Neuronal stem cell (in vitro differentiated cells): ENCODE measurements at regions not wholly inside any gene's neighbourhood (a gene's known extent, or its start where the extent isn't known, plus 50 kb on each side); places are given as distances from the start of the nearest gene placed in this dataset.

Experiments
- DNase-seq: peaks from one replicate; pipeline ENCODE4 v3.0.0-alpha.2; 2013; ENCODE audit warnings: low spot score
- H2AFZ ChIP-seq: one replicate; pipeline ENCODE4 v1.6.1; 2013; ENCODE audit warnings: mild to moderate bottlenecking, low read length, inconsistent platforms
- H2AK5ac ChIP-seq: 2 replicates; pipeline ENCODE4 v1.6.1; 2013; ENCODE audit warnings: low read depth, mild to moderate bottlenecking, inconsistent platforms, low read length, moderate library complexity, mixed read lengths
- H2BK120ac ChIP-seq: 2 replicates; pipeline ENCODE4 v1.6.1; 2013; ENCODE audit warnings: low read depth, mild to moderate bottlenecking, inconsistent platforms, low read length, moderate library complexity, mixed read lengths
- H2BK12ac ChIP-seq: one replicate; pipeline ENCODE4 v1.6.1; 2013; ENCODE audit warnings: low read length, inconsistent platforms
- H2BK15ac ChIP-seq: 2 replicates; pipeline ENCODE4 v1.6.1; 2013; ENCODE audit warnings: mild to moderate bottlenecking, low read length, inconsistent platforms, mixed read lengths
- H2BK5ac ChIP-seq: one replicate; pipeline ENCODE4 v1.6.1; 2013; ENCODE audit warnings: inconsistent platforms, mild to moderate bottlenecking, low read length, moderate library complexity
- H3K14ac ChIP-seq: one replicate; pipeline ENCODE4 v1.6.1; 2013; ENCODE audit warnings: low read length, inconsistent platforms
- H3K18ac ChIP-seq: 2 replicates; pipeline ENCODE4 v1.6.1; 2013; ENCODE audit warnings: low read length, inconsistent platforms
- H3K23ac ChIP-seq: 2 replicates; pipeline ENCODE4 v1.6.1; 2013; ENCODE audit warnings: low read depth, mild to moderate bottlenecking, mixed read lengths, low read length, inconsistent platforms; ENCODE audit not compliant: poor library complexity
- H3K27ac ChIP-seq: replicated peaks from 3 replicates; pipeline ENCODE4 v1.5.1; 2013; ENCODE audit warnings: low read length, inconsistent platforms
- H3K27me3 ChIP-seq, 3 experiments: 2 replicates each; pipeline ENCODE4 v1.6.1; 2013; ENCODE audit warnings: low read length in 3 of 3, mild to moderate bottlenecking in 2 of 3, inconsistent platforms in 1 of 3, low read depth in 1 of 3, mixed read lengths in 1 of 3, moderate library complexity in 1 of 3; ENCODE audit not compliant: control insufficient read depth in 3 of 3, insufficient read depth in 3 of 3
- H3K36me3 ChIP-seq, 2 donors: replicated peaks in 1 of 2; 2 replicates each; pipeline ENCODE4 v1.6.1; 2013; ENCODE audit warnings: low read length in 2 of 2; ENCODE audit not compliant: control insufficient read depth in 2 of 2, insufficient read depth in 2 of 2
- H3K4ac ChIP-seq: 2 replicates; pipeline ENCODE4 v1.6.1; 2013; ENCODE audit warnings: inconsistent platforms, mild to moderate bottlenecking, low read length, moderate library complexity
- H3K4me1 ChIP-seq, 2 donors: 1 replicate in 1 of 2; 2 replicates in 1 of 2; pipeline ENCODE4 v1.6.1; 2013; ENCODE audit warnings: low read length in 2 of 2, low read depth in 1 of 2; ENCODE audit not compliant: control insufficient read depth in 2 of 2, insufficient read depth in 1 of 2
- H3K4me2 ChIP-seq: one replicate; pipeline ENCODE4 v1.6.1; 2013; ENCODE audit warnings: mild to moderate bottlenecking, low read length, inconsistent platforms; ENCODE audit not compliant: insufficient read depth, poor library complexity, severe bottlenecking
- H3K4me3 ChIP-seq, 2 donors: 2 replicates each; pipeline ENCODE4 v1.5.1; 2013; ENCODE audit warnings: low read length in 2 of 2, mild to moderate bottlenecking in 2 of 2, inconsistent platforms in 1 of 2, moderate library complexity in 1 of 2
- H3K79me1 ChIP-seq: one replicate; pipeline ENCODE4 v1.6.1; 2013; ENCODE audit warnings: low read depth, mild to moderate bottlenecking, inconsistent platforms, low read length, moderate library complexity
- H3K9ac ChIP-seq: one replicate; pipeline ENCODE4 v1.6.1; 2013; ENCODE audit warnings: mild to moderate bottlenecking, low read depth, low read length, inconsistent platforms; ENCODE audit not compliant: poor library complexity
- H3K9me3 ChIP-seq, 2 donors: replicated peaks in 1 of 2; 2 replicates each; pipeline versions ENCODE3 to v1.6.1; 2013; ENCODE audit warnings: low read length in 2 of 2, mild to moderate bottlenecking in 2 of 2, inconsistent platforms in 1 of 2, low read depth in 1 of 2, mixed read lengths in 1 of 2, moderate library complexity in 1 of 2; ENCODE audit not compliant: control insufficient read depth in 2 of 2, insufficient read depth in 1 of 2
- H4K8ac ChIP-seq: one replicate; pipeline ENCODE4 v1.6.1; 2013; ENCODE audit warnings: low read depth, mild to moderate bottlenecking, inconsistent platforms, low read length, moderate library complexity
- H4K91ac ChIP-seq: one replicate; pipeline ENCODE4 v1.6.1; 2013; ENCODE audit warnings: low read length, low read depth, mild to moderate bottlenecking, inconsistent platforms; ENCODE audit not compliant: poor library complexity
- WGBS, 2 donors: extraction: QIAGEN DNeasy Blood & Tissue Kit; methylation state at CpG; one replicate each; pipeline ENCODE4 v1.1.7; 2013; ENCODE audit warnings: missing lambda C conversion rate in 2 of 2, mixed read lengths in 1 of 2; ENCODE audit not compliant: insufficient read length in 2 of 2, insufficient replicate concordance in 1 of 2; ENCODE audit errors: extremely low coverage in 2 of 2; 5-methylcytosine and 5-hydroxymethylcytosine counted together

GRCh38 chr6:165025040-165025439 is 284.4 kb downstream of the C6orf118 start:
- Histone ChIP-seq H4K91ac (no peak overlapping the region), H3K36me3 (no peaks in the 10 kb centered on the region), H2BK120ac (no peak overlapping the region), H3K4ac (no peak overlapping the region), H3K14ac (no peak overlapping the region), H2BK15ac (no peak overlapping the region), H3K79me1 (no peaks in the 10 kb centered on the region), H4K8ac (no peak overlapping the region), H3K27me3 (peaks cover 0 to 4% (median 0%) of the 10 kb centered on the region in 3 experiments), H2BK12ac (no peak overlapping the region), H3K18ac (no peak overlapping the region), H2BK5ac (no peak overlapping the region), H3K4me2 (no peak overlapping the region), H3K4me3 (no peak overlapping the region), H3K9me3 (peaks cover 0 to 3% of the 10 kb centered on the region in 2 donors), H3K23ac (no peak overlapping the region), H3K4me1 (no peaks in the 10 kb centered on the region), H3K27ac (no peak overlapping the region), H2AK5ac (no peak overlapping the region), H2AFZ (no peak overlapping the region), H3K9ac (no peak overlapping the region)
- no CpG with 5 or more reads among the region's 1 CpG for WGBS, 2 donors
- no peak for DNase-seq

GRCh38 chr6:165019681-165020080 is 289.7 kb downstream of the C6orf118 start:
- no peaks in the 10 kb centered on the region for H3K4me1 ChIP-seq
- H4K91ac ChIP-seq: no peak overlapping the region
- no peak overlapping the region for H3K9ac ChIP-seq
- H2BK5ac ChIP-seq: no peak overlapping the region
- H3K4ac ChIP-seq: no peak overlapping the region
- no peak overlapping the region for H2AK5ac ChIP-seq
- no peak overlapping the region for H3K18ac ChIP-seq
- no peak overlapping the region for H2BK120ac ChIP-seq
- no peak overlapping the region for H3K14ac ChIP-seq
- H3K79me1 ChIP-seq: no peaks in the 10 kb centered on the region
- H3K4me3 ChIP-seq: no peak overlapping the region
- H4K8ac ChIP-seq: no peak overlapping the region
- no peak overlapping the region for H2BK15ac ChIP-seq
- no peaks in the 10 kb centered on the region for H3K36me3 ChIP-seq
- H3K27ac ChIP-seq: no peak overlapping the region
- no peak overlapping the region for H2BK12ac ChIP-seq
- no peak overlapping the region for H2AFZ ChIP-seq
- no peak overlapping the region for H3K23ac ChIP-seq
- WGBS, 2 donors: no CpG with 5 or more reads among the region's 2 CpGs
- H3K9me3 ChIP-seq: peaks cover 0 to 3% of the 10 kb centered on the region in 2 donors
- DNase-seq: no peak
- H3K27me3 ChIP-seq: peaks cover 0 to 3% (median 0%) of the 10 kb centered on the region in 3 experiments
- H3K4me2 ChIP-seq: no peak overlapping the region

DNA sequence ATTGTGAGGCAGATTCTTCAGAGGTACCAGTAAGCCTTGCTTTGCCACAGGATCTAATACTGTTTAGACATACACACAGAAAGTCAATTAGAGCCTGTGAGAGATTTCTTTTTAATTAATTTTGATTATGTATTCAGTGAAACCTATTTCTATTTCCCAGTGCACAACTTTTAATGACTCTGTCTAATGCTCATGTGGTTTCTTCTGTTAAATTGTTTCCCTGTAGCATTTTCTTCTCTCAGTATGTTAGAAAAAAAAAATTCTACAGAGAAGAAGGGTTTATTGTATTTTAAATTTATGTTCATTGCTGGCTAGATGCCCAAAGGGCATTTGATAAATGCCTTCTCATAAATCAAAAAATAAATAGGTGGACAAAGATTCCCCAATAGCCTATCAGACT is 293.7 kb downstream of the C6orf118 start:
- H3K4ac ChIP-seq: no peak overlapping the region
- H3K9ac ChIP-seq: no peak overlapping the region
- no peak for DNase-seq
- H3K14ac ChIP-seq: no peak overlapping the region
- no peak overlapping the region for H3K18ac ChIP-seq
- H3K79me1 ChIP-seq: no peaks in the 10 kb centered on the region
- no peak overlapping the region for H2BK120ac ChIP-seq
- no peaks in the 10 kb centered on the region for H3K27me3 ChIP-seq
- peaks cover 0 to 2% of the 10 kb centered on the region in 2 donors for H3K4me1 ChIP-seq
- no peak overlapping the region for H2BK12ac ChIP-seq
- H2BK5ac ChIP-seq: no peak overlapping the region
- H4K8ac ChIP-seq: no peak overlapping the region
- no peak overlapping the region for H4K91ac ChIP-seq
- H3K4me3 ChIP-seq: no peak overlapping the region
- H2AK5ac ChIP-seq: no peak overlapping the region
- no peak overlapping the region for H2AFZ ChIP-seq
- no peaks in the 10 kb centered on the region for H3K36me3 ChIP-seq
- no peaks in the 10 kb centered on the region for H3K9me3 ChIP-seq
- no peak overlapping the region for H3K27ac ChIP-seq
- no peak overlapping the region for H2BK15ac ChIP-seq
- no peak overlapping the region for H3K4me2 ChIP-seq
- no peak overlapping the region for H3K23ac ChIP-seq

GRCh38 chr6:165013701-165014100 is 295.7 kb downstream of the C6orf118 start:
- Histone ChIP-seq H3K4me1 (peaks cover 0 to 2% of the 10 kb centered on the region in 2 donors), H3K4ac (no peak overlapping the region), H3K14ac (no peak overlapping the region), H2BK15ac (no peak overlapping the region), H4K91ac (no peak overlapping the region), H2BK5ac (no peak overlapping the region), H4K8ac (no peak overlapping the region), H3K4me2 (no peak overlapping the region), H3K36me3 (no peaks in the 10 kb centered on the region), H3K9me3 (no peaks in the 10 kb centered on the region), H3K9ac (no peak overlapping the region), H3K27ac (no peak overlapping the region), H2AFZ (no peak overlapping the region), H3K18ac (no peak overlapping the region), H3K79me1 (no peaks in the 10 kb centered on the region), H2BK120ac (no peak overlapping the region), H3K27me3 (no peaks in the 10 kb centered on the region), H3K4me3 (no peak overlapping the region), H2AK5ac (no peak overlapping the region), H2BK12ac (no peak overlapping the region), H3K23ac (no peak overlapping the region)
- WGBS, 2 donors: no CpG with 5 or more reads among the region's 3 CpGs
- no peak for DNase-seq
